ENCODE measurements at regions not wholly inside any gene's neighbourhood (a gene's known extent, or its start where the extent isn't known, plus 50 kb on each side); places are given as distances from the start of the nearest gene placed in this dataset.

DNA sequence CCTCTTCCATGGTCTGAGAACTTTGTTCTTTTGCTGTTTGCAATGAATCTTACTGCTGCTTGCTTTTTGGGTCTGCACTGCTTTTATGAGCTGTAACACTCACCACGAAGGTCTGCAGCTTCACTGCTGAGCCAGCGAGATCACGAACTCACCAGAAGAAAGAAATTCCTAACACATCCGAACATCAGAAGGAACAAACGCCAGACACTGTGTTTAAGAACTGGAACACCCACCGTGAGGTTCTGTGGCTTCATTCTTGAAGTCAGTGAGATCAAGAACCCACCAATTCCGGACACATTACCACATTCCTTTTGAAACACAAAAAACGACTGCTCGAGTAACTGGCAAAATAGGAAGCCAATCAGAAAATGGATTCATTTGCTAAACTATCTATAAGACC, 471.8 kb downstream of the TFAP2A start:
- TF ChIP-seq POLR2AphosphoS5 (IDR thresholded peaks at IDR 0.05; ENCODE audit: low read depth, low read length) (no peak), SIN3A (IDR thresholded peaks at IDR 0.05; ENCODE audit: borderline replicate concordance, insufficient read depth, low read length) (no peak), FOXP2 (optimal IDR thresholded peaks at IDR 0.05; ENCODE audit: borderline replicate concordance, extremely low read depth, extremely low read length, insufficient read depth) (no peak), TAF1 (IDR thresholded peaks at IDR 0.05; ENCODE audit: borderline replicate concordance, insufficient read depth, low read length) (no peak)
- TF ChIP-seq, protein P1, sequence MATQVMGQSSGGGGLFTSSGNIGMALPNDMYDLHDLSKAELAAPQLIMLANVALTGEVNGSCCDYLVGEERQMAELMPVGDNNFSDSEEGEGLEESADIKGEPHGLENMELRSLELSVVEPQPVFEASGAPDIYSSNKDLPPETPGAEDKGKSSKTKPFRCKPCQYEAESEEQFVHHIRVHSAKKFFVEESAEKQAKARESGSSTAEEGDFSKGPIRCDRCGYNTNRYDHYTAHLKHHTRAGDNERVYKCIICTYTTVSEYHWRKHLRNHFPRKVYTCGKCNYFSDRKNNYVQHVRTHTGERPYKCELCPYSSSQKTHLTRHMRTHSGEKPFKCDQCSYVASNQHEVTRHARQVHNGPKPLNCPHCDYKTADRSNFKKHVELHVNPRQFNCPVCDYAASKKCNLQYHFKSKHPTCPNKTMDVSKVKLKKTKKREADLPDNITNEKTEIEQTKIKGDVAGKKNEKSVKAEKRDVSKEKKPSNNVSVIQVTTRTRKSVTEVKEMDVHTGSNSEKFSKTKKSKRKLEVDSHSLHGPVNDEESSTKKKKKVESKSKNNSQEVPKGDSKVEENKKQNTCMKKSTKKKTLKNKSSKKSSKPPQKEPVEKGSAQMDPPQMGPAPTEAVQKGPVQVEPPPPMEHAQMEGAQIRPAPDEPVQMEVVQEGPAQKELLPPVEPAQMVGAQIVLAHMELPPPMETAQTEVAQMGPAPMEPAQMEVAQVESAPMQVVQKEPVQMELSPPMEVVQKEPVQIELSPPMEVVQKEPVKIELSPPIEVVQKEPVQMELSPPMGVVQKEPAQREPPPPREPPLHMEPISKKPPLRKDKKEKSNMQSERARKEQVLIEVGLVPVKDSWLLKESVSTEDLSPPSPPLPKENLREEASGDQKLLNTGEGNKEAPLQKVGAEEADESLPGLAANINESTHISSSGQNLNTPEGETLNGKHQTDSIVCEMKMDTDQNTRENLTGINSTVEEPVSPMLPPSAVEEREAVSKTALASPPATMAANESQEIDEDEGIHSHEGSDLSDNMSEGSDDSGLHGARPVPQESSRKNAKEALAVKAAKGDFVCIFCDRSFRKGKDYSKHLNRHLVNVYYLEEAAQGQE (IDR thresholded peaks at IDR 0.05; ENCODE audit: insufficient read depth in 1 of 2, low read depth in 2 of 2, low read length in 2 of 2): no peak

Data from PFSK-1 (cell line).